Esophagus squamous epithelium (tissue), 4 donors: ENCODE measurements at regions not wholly inside any gene's neighbourhood (a gene's known extent, or its start where the extent isn't known, plus 50 kb on each side); places are given as distances from the start of the nearest gene placed in this dataset.

Experiments used
- CTCF ChIP-seq, 6 experiments: fragments of 450-650 bp in 4 of 6; fragments of 200-600 bp in 2 of 6; sonication (generic) in 2 of 6; IDR thresholded peaks; one replicate each; pipeline ENCODE4 v1.5.1; 2016 to 2019; ENCODE audit warnings: antibody characterized with exemption in 6 of 6, mild to moderate bottlenecking in 4 of 6, moderate library complexity in 4 of 6
- POLR2A ChIP-seq, 4 donors: fragments of 450-650 bp; IDR thresholded peaks; one replicate each; pipeline ENCODE4 v1.6.1; 2017; ENCODE audit warnings: antibody characterized with exemption in 4 of 4, mild to moderate bottlenecking in 4 of 4, moderate library complexity in 3 of 4

- no peak for TF ChIP-seq CTCF (IDR thresholded peaks at IDR 0.05)
- TF ChIP-seq POLR2A (IDR thresholded peaks at IDR 0.05), result no peak
Measured at GRCh38 chr5:96207420-96207819, 225.6 kb downstream of the PCSK1 start.
